H1 (cell line): ENCODE measurements at regions not wholly inside any gene's neighbourhood (a gene's known extent, or its start where the extent isn't known, plus 50 kb on each side); places are given as distances from the start of the nearest gene placed in this dataset.

Experiments
- SP2 ChIP-seq: IDR thresholded peaks from 2 replicates; pipeline ENCODE4 v1.6.1; 2012; ENCODE audit warnings: mild to moderate bottlenecking, low read length, inconsistent platforms
- TEAD4 ChIP-seq: IDR thresholded peaks from 2 replicates; pipeline ENCODE4 v1.6.1; 2012; ENCODE audit warnings: low read depth, low read length, inconsistent platforms, mixed read lengths

DNA sequence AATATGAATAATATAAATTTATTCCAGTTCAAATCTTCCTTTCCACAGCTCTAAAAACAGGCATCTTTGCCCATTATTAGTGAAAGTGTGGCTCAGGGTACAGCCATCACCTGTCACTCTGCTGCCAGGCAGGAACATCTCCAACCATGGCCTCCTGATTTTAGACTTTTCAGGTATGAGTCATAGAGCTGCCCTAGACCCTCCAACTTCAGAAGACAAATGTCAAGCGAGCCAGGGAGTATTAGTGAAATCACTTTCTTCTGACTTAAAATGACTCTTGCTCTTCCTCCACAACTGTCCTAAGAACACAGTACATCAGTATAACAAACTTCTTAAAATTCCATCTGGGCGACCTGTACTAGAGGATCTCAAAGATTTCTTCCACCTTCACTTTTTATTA, 78.1 kb upstream of the AKAP13 start (continued):
- no peak for TF ChIP-seq SP2
- no peak for TF ChIP-seq TEAD4
